ENCODE measurements at regions not wholly inside any gene's neighbourhood (a gene's known extent, or its start where the extent isn't known, plus 50 kb on each side); places are given as distances from the start of the nearest gene placed in this dataset.

DNA sequence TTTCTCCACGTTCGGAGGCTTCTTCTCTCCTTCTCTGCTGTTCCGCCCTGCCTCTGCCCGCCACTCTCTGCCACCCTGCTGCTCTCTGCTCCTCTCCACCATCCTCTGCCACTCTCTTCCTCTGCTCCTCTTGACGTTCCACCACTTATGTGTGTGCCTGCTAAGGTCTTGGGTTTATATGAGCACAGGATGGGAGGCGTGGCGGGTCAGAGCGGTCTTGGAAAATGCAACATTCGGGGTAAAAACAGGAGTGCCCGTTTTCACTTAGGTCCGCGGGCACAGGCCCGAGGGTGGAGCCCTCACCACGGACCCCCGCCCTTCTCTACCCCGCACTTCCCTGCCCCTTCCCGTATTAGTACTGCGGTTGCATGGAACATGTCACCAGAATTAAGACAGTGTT lies 114.4 kb upstream of the FBXL7 start:
- Histone ChIP-seq H3K4me1 (replicated peaks in 1 of 2) (no peaks in the 10 kb centered on the region), H3K4me3 (no peak overlapping the region), H3K27me3 (no peaks in the 10 kb centered on the region), H3K27ac (no peak overlapping the region), H3K9me3 (replicated peaks in 1 of 3) (no peaks in the 10 kb centered on the region), H3K36me3 (replicated peaks in 1 of 2) (no peaks in the 10 kb centered on the region)
- no peak for DNase-seq
- no peak for TF ChIP-seq POLR2A (IDR thresholded peaks at IDR 0.05)
- TF ChIP-seq, protein P1, sequence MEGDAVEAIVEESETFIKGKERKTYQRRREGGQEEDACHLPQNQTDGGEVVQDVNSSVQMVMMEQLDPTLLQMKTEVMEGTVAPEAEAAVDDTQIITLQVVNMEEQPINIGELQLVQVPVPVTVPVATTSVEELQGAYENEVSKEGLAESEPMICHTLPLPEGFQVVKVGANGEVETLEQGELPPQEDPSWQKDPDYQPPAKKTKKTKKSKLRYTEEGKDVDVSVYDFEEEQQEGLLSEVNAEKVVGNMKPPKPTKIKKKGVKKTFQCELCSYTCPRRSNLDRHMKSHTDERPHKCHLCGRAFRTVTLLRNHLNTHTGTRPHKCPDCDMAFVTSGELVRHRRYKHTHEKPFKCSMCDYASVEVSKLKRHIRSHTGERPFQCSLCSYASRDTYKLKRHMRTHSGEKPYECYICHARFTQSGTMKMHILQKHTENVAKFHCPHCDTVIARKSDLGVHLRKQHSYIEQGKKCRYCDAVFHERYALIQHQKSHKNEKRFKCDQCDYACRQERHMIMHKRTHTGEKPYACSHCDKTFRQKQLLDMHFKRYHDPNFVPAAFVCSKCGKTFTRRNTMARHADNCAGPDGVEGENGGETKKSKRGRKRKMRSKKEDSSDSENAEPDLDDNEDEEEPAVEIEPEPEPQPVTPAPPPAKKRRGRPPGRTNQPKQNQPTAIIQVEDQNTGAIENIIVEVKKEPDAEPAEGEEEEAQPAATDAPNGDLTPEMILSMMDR (IDR thresholded peaks at IDR 0.05) = no peak
- intact Hi-C loops (cut with DNase I) = no loop called here
- WGBS, 4 donors = 90 to 93% (median 90%) methylated on average over 15 to 18 of the region's 18 CpGs

DNA sequence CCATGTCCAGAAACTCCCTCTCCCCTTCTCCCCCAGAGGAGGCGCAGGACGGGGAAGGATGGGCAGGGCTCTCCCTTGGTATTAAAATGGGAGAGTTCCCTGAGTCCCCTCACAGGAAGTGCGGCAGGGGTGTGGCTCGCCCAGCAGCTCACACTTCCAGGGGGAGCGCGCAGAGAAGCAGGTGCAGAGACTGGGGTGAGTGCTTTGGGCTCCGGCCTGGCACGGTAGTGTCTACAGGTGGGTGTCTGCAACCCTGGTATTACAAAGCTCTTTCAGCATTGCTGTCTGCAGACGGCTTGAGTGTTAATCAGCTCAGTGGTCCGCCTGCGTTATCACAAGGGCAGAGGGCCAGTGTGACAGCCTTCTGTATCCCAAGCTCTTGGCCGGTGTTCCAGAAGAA lies 114.9 kb upstream of the FBXL7 start:
- DNase-seq = no peak
- WGBS, 4 donors = 85 to 94% (median 93%) methylated on average over 10 to 12 of the region's 12 CpGs
- TF ChIP-seq, protein P1 (IDR thresholded peaks at IDR 0.05) = no peak
- TF ChIP-seq POLR2A (IDR thresholded peaks at IDR 0.05) = no peak
- Histone ChIP-seq H3K4me3 (no peak overlapping the region), H3K4me1 (replicated peaks in 1 of 2) (no peaks in the 10 kb centered on the region), H3K27ac (no peak overlapping the region), H3K27me3 (no peaks in the 10 kb centered on the region), H3K36me3 (replicated peaks in 1 of 2) (no peaks in the 10 kb centered on the region), H3K9me3 (replicated peaks in 1 of 3) (no peaks in the 10 kb centered on the region)
- intact Hi-C loops (cut with DNase I) = no loop called here

DNA sequence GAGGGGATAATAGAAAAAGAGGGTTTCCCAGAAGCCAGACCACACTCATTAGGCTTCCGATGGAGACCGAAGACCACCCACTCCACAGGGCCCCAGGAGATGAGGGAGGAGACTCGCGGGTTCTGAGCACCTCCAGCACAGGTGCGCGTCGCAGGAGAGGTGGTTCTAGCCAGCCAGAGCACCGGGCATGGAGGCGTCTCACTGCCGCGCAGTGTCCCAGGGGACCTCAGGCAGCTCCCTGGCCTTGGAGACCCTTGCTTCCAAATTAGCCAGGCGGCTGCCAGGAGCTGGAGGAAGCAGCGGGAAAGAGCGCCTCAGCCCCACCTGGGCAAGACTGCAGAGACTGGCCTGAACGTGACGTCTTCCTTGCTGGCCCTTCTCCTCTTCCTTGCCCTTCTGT lies 115.4 kb upstream of the FBXL7 start:
- no peak for DNase-seq
- no peak overlapping the region for H3K4me3 ChIP-seq
- H3K9me3 ChIP-seq (replicated peaks in 1 of 3) = no peaks in the 10 kb centered on the region
- no peaks in the 10 kb centered on the region for H3K27me3 ChIP-seq
- H3K27ac ChIP-seq = no peak overlapping the region
- 87 to 95% (median 94%) methylated on average over 16 of the region's 16 CpGs for WGBS, 4 donors
- H3K36me3 ChIP-seq (replicated peaks in 1 of 2) = no peaks in the 10 kb centered on the region
- intact Hi-C loops (cut with DNase I) = no loop called here
- H3K4me1 ChIP-seq (replicated peaks in 1 of 2) = no peaks in the 10 kb centered on the region
- TF ChIP-seq, protein P1 (IDR thresholded peaks at IDR 0.05) = no peak
- no peak for TF ChIP-seq POLR2A (IDR thresholded peaks at IDR 0.05)

DNA sequence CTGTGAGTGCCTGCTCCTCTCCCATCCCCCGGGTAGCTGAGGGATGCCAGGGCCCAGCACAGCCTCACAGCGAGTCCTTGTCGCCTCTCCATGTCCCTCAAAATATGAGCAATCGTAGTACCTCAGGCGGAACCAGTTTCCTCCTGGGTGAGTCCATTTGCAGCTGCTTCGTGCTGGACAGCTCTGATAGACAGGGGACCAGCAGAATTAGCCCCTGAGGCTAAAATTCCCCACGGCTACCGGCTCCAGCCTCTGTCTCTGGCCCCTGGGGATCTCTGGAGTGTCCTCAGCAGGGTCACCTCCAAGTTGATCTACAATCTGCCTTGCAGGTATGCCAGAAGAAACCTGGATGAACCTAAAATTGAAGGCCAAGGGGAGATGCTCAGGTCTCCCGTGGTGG lies 115.8 kb upstream of the FBXL7 start:
- H3K4me3 ChIP-seq = no peak overlapping the region
- TF ChIP-seq, protein P1 (IDR thresholded peaks at IDR 0.05) = no peak
- TF ChIP-seq POLR2A (IDR thresholded peaks at IDR 0.05) = no peak
- H3K9me3 ChIP-seq (replicated peaks in 1 of 3) = no peaks in the 10 kb centered on the region
- no peak for DNase-seq
- WGBS, 4 donors = 86 to 94% (median 87%) methylated on average over 9 of the region's 9 CpGs
- H3K36me3 ChIP-seq (replicated peaks in 1 of 2) = no peaks in the 10 kb centered on the region
- H3K27me3 ChIP-seq = no peaks in the 10 kb centered on the region
- no peak overlapping the region for H3K27ac ChIP-seq
- no peaks in the 10 kb centered on the region for H3K4me1 ChIP-seq (replicated peaks in 1 of 2)
- intact Hi-C loops (cut with DNase I) = no loop called here
